Panc1 (cell line): ENCODE measurements at regions not wholly inside any gene's neighbourhood (a gene's known extent, or its start where the extent isn't known, plus 50 kb on each side); places are given as distances from the start of the nearest gene placed in this dataset.

Source experiments
- ATAC-seq: fragments of 200-7000 bp; cut with Tn5 transposase; 2 replicates; pipeline ENCODE4 v1.9.1; 2020; ENCODE audit warnings: mild to moderate bottlenecking, moderate library complexity
- BruUV-seq: library from RNA; stranded (reverse); fragments of 400-500 nt; replicated peaks from 2 replicates; lab custom pipeline; 2021; lab: Mats Ljungman, UMichigan
- CTCF ChIA-PET: fragments of 300-600 bp; sonication (Branson Sonifier 250); formaldehyde crosslinking; loops from one replicate; lab custom pipeline; 2022; ENCODE audit warnings: antibody characterized with exemption; lab: Charles Lee
- POLR2A ChIA-PET: fragments of 300-600 bp; sonication (Branson Sonifier 250); formaldehyde crosslinking; loops from one replicate; lab custom pipeline; 2022; ENCODE audit warnings: antibody characterized with exemption; lab: Charles Lee
- DNase-seq: peaks from one replicate; pipeline ENCODE4 v3.0.0-alpha.2; 2010; ENCODE audit warnings: low read depth, low spot score
- H3K27ac ChIP-seq: 2 replicates; pipeline ENCODE4 v1.5.1; 2011; ENCODE audit warnings: mild to moderate bottlenecking, low read length, inconsistent platforms
- H3K27me3 ChIP-seq: fragments of 200-500 bp; sonication (Bioruptor generic); 2 replicates; pipeline ENCODE4 v1.6.0; 2014; ENCODE audit warnings: low read length, inconsistent platforms; ENCODE audit not compliant: control insufficient read depth, insufficient read depth
- H3K36me3 ChIP-seq: fragments of 200-500 bp; sonication (Bioruptor generic); 2 replicates; pipeline ENCODE4 v1.5.1; 2014; ENCODE audit warnings: inconsistent platforms, mild to moderate bottlenecking, low read length, moderate library complexity; ENCODE audit not compliant: control insufficient read depth, insufficient read depth
- H3K4me1 ChIP-seq: 2 replicates; pipeline ENCODE4 v1.5.1; 2011; ENCODE audit warnings: inconsistent platforms, mild to moderate bottlenecking, low read length, moderate library complexity; ENCODE audit not compliant: control insufficient read depth, insufficient read depth
- H3K4me3 ChIP-seq, 2 experiments: 2 replicates each; pipeline ENCODE4 v1.5.1; 2011 to 2012; ENCODE audit warnings: low read depth in 2 of 2, low read length in 2 of 2, mild to moderate bottlenecking in 2 of 2, inconsistent platforms in 1 of 2, moderate library complexity in 1 of 2
- H3K9me3 ChIP-seq: fragments of 200-500 bp; sonication (Bioruptor generic); 2 replicates; pipeline ENCODE4 v1.5.1; 2014; ENCODE audit warnings: low read depth, mild to moderate bottlenecking, inconsistent platforms, low read length, moderate library complexity; ENCODE audit not compliant: control insufficient read depth, insufficient read depth
- POLR2AphosphoS5 ChIP-seq: IDR thresholded peaks from 2 replicates; pipeline ENCODE4 v1.6.1; 2012; ENCODE audit warnings: mild to moderate bottlenecking, low read depth, low read length, moderate library complexity
- SIN3A ChIP-seq: IDR thresholded peaks from 2 replicates; pipeline ENCODE4 v1.6.1; 2012; ENCODE audit warnings: low read depth, mild to moderate bottlenecking, low read length, moderate library complexity, borderline replicate concordance; ENCODE audit not compliant: insufficient read depth
- TCF7L2 ChIP-seq: IDR thresholded peaks from 2 replicates; pipeline ENCODE4 v1.6.1; 2011; ENCODE audit warnings: mild to moderate bottlenecking, low read depth, low read length, inconsistent platforms
- in situ Hi-C: cut with HindIII; loops from 2 replicates; pipeline ENCODE4 v1.10.0; 2016; ENCODE audit warnings: low sequenced_read_pairs, low pct_unique_long_range_greater_than_20kb
- intact Hi-C: fragments of 100-400 bp; cut with micrococcal nuclease; formaldehyde crosslinking; loops from one replicate; pipeline ENCODE4 v1.10.0; 2022; ENCODE audit not compliant: unreplicated experiment
- TF ChIP-seq, protein P1 (sequence below): fragments of 450-650 bp; IDR thresholded peaks from 2 replicates; pipeline ENCODE4 v1.5.1; 2017; ENCODE audit warnings: mild to moderate bottlenecking
- TF ChIP-seq, protein P2 (sequence below), 2 experiments: IDR thresholded peaks; 2 replicates each; pipeline ENCODE4 v1.6.1; 2011 to 2012; ENCODE audit warnings: low read depth in 2 of 2, control low read depth in 1 of 2, low read length in 1 of 2, mild to moderate bottlenecking in 1 of 2, moderate library complexity in 1 of 2; ENCODE audit not compliant: insufficient read depth in 1 of 2

DNA sequence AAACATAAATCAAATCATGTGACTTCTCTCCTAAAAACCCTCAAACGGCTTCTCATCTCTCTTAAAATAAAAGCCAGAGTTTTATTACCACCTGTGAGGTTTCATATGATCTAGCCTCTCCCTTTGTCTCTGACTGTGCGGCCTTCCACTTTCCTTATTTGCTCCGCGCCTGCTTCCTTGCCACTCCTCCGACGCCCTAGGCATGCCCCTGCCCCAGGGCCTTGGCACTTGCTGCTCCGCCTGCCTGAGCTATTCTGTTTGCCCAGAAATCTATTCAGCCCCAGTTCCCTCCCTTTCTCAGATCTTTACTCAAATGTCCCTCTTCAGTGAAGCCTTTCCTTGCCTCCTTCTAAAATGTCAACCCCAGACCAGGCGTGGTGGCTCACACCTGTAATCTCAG lies 57.5 kb upstream of the DISP3 start:
- TF ChIP-seq SIN3A (no peak), POLR2AphosphoS5 (no peak), TCF7L2 (no peak)
- TF ChIP-seq, protein P1, sequence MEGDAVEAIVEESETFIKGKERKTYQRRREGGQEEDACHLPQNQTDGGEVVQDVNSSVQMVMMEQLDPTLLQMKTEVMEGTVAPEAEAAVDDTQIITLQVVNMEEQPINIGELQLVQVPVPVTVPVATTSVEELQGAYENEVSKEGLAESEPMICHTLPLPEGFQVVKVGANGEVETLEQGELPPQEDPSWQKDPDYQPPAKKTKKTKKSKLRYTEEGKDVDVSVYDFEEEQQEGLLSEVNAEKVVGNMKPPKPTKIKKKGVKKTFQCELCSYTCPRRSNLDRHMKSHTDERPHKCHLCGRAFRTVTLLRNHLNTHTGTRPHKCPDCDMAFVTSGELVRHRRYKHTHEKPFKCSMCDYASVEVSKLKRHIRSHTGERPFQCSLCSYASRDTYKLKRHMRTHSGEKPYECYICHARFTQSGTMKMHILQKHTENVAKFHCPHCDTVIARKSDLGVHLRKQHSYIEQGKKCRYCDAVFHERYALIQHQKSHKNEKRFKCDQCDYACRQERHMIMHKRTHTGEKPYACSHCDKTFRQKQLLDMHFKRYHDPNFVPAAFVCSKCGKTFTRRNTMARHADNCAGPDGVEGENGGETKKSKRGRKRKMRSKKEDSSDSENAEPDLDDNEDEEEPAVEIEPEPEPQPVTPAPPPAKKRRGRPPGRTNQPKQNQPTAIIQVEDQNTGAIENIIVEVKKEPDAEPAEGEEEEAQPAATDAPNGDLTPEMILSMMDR: no peak
- TF ChIP-seq, protein P2, sequence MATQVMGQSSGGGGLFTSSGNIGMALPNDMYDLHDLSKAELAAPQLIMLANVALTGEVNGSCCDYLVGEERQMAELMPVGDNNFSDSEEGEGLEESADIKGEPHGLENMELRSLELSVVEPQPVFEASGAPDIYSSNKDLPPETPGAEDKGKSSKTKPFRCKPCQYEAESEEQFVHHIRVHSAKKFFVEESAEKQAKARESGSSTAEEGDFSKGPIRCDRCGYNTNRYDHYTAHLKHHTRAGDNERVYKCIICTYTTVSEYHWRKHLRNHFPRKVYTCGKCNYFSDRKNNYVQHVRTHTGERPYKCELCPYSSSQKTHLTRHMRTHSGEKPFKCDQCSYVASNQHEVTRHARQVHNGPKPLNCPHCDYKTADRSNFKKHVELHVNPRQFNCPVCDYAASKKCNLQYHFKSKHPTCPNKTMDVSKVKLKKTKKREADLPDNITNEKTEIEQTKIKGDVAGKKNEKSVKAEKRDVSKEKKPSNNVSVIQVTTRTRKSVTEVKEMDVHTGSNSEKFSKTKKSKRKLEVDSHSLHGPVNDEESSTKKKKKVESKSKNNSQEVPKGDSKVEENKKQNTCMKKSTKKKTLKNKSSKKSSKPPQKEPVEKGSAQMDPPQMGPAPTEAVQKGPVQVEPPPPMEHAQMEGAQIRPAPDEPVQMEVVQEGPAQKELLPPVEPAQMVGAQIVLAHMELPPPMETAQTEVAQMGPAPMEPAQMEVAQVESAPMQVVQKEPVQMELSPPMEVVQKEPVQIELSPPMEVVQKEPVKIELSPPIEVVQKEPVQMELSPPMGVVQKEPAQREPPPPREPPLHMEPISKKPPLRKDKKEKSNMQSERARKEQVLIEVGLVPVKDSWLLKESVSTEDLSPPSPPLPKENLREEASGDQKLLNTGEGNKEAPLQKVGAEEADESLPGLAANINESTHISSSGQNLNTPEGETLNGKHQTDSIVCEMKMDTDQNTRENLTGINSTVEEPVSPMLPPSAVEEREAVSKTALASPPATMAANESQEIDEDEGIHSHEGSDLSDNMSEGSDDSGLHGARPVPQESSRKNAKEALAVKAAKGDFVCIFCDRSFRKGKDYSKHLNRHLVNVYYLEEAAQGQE (IDR thresholded peaks at IDR 0.05; ENCODE audit: insufficient read depth in 1 of 2, low read depth in 2 of 2, low read length in 1 of 2): no peak
- ChIA-PET POLR2A (no interaction called here), CTCF (no interaction called here)
- H3K36me3 ChIP-seq: no peaks in the 10 kb centered on the region
- no peaks in the 10 kb centered on the region for H3K4me1 ChIP-seq
- BruUV-seq: no TSS peak
- no peak overlapping the region for H3K27ac ChIP-seq
- no peak overlapping the region for H3K4me3 ChIP-seq
- peaks cover 3% of the 10 kb centered on the region; the same call in 1 of the 2 replicates for H3K27me3 ChIP-seq
- intact Hi-C loops: no loop called here
- no peak for ATAC-seq
- in situ Hi-C loops: no loop called here
- no peak for DNase-seq
- H3K9me3 ChIP-seq: no peaks in the 10 kb centered on the region

DNA sequence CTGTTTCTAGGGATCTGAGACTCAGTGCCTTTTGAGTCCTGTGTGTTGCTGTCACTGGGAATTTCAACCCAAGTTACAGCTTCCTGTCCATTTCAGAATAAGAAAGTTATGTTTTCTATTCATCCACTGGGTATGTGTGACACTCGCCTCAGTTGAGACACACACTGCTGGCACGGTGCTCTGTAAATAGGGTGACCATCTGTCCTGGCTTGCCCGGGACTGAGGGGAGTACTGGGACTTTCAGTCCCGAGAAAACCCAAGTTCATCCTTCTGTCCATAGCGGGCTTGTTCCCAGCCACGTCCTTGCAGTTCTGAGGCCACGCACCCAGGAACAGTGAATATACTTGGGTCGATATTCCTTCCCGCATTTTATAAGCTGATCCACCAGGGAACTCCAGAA lies 56.3 kb upstream of the DISP3 start:
- no peaks in the 10 kb centered on the region for H3K4me1 ChIP-seq
- intact Hi-C loops: no loop called here
- POLR2A ChIA-PET: no interaction called here
- no peak for ATAC-seq
- H3K9me3 ChIP-seq: no peaks in the 10 kb centered on the region
- H3K27me3 ChIP-seq: peaks cover 3% of the 10 kb centered on the region; the same call in 1 of the 2 replicates
- no peak for DNase-seq
- no peak overlapping the region for H3K27ac ChIP-seq
- no peak for TF ChIP-seq POLR2AphosphoS5
- no TSS peak for BruUV-seq
- no peak overlapping the region for H3K4me3 ChIP-seq
- no peaks in the 10 kb centered on the region for H3K36me3 ChIP-seq
- CTCF ChIA-PET: no interaction called here
- in situ Hi-C loops: no loop called here

DNA sequence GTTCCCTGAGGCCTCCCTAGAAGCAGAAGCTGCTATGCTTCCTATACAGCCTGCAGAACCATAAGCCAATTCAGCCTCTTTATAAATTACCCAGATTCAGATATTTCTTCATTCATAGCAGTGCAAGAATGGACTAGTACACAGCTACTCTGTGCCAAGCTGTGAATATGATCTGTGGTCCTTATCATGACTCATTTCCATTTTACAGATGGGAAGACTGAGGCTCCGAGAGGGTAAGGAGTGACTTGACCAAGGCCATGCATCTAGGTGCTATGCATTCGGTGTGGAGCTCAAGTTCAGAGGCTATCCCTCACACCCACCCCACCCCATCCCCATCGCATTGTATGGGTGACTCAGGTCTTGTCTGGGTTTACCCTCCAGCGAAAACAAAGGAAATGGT lies 52.3 kb upstream of the DISP3 start:
- ChIA-PET CTCF (no interaction called here), POLR2A (interaction anchor here (0.7 kb wide), 1 partner anchor 59 kb away, joined by 13 read pairs; no protein-coding TSS in a partner anchor)
- Histone ChIP-seq H3K4me3 (no peak overlapping the region), H3K36me3 (no peaks in the 10 kb centered on the region), H3K27me3 (0 out of 2 replicates have a peak, but pooled peaks cover 3% of the 10 kb centered on the region), H3K9me3 (no peaks in the 10 kb centered on the region), H3K4me1 (no peaks in the 10 kb centered on the region), H3K27ac (no peak overlapping the region)
- intact Hi-C loops: no loop called here
- ATAC-seq: no peak
- in situ Hi-C loops: no loop called here
- no peak for DNase-seq
- BruUV-seq: no TSS peak
- TF ChIP-seq TCF7L2: no peak
